IMR-90 (cell line): ENCODE measurements at regions not wholly inside any gene's neighbourhood (a gene's known extent, or its start where the extent isn't known, plus 50 kb on each side); places are given as distances from the start of the nearest gene placed in this dataset.

Experiments used
- ATAC-seq: fragments of 200-7000 bp; cut with Tn5 transposase; 2 replicates; pipeline ENCODE4 v1.9.1; 2020; ENCODE audit warnings: low read depth, mild to moderate bottlenecking, moderate library complexity
- BruUV-seq: library from RNA; stranded (reverse); fragments of 400-500 nt; replicated peaks from 2 replicates; lab custom pipeline; 2021; lab: Mats Ljungman, UMichigan
- CTCF ChIA-PET: fragments of 300-600 bp; formaldehyde crosslinking; extraction: SDS; loops from one replicate; lab custom pipeline; 2021; ENCODE audit warnings: antibody characterized with exemption; lab: Yijun Ruan, JAX
- POLR2A ChIA-PET: fragments of 300-600 bp; sonication (Branson Sonifier 250); formaldehyde crosslinking; loops from one replicate; lab custom pipeline; 2022; ENCODE audit warnings: antibody characterized with exemption; ENCODE audit not compliant: unreplicated experiment; lab: Charles Lee
- DNase-seq: peaks from one replicate; pipeline ENCODE4 v3.0.0; 2013
- H2AFZ ChIP-seq: replicated peaks from 2 replicates; pipeline ENCODE3; 2013; ENCODE audit warnings: low read length, mild to moderate bottlenecking; ENCODE audit not compliant: poor library complexity
- H2AK5ac ChIP-seq: 2 replicates; pipeline ENCODE4 v1.6.1; 2013; ENCODE audit warnings: low read depth, low read length, inconsistent platforms
- H2AK9ac ChIP-seq: replicated peaks from 2 replicates; pipeline ENCODE3; 2013; ENCODE audit warnings: mild to moderate bottlenecking, low read depth, low read length, moderate library complexity; ENCODE audit not compliant: poor library complexity
- H2BK120ac ChIP-seq: 2 replicates; pipeline ENCODE4 v1.6.1; 2013; ENCODE audit warnings: low read depth, low read length, inconsistent platforms
- H2BK15ac ChIP-seq: 3 replicates; pipeline ENCODE4 v1.6.1; 2013; ENCODE audit warnings: low read depth, low read length, inconsistent platforms
- H2BK20ac ChIP-seq: 2 replicates; pipeline ENCODE4 v1.6.1; 2013; ENCODE audit warnings: low read depth, mild to moderate bottlenecking, inconsistent platforms, low read length, moderate library complexity
- H2BK5ac ChIP-seq: 2 replicates; pipeline ENCODE4 v1.6.1; 2013; ENCODE audit warnings: mild to moderate bottlenecking, low read depth, low read length, inconsistent platforms; ENCODE audit not compliant: poor library complexity, severe bottlenecking
- H3K14ac ChIP-seq: replicated peaks from 2 replicates; pipeline ENCODE4 v1.6.1; 2013; ENCODE audit warnings: low read depth, low read length, inconsistent platforms
- H3K18ac ChIP-seq: 2 replicates; pipeline ENCODE4 v1.6.1; 2013; ENCODE audit warnings: low read depth, low read length, control low read depth
- H3K23ac ChIP-seq: 2 replicates; pipeline ENCODE4 v1.6.1; 2013; ENCODE audit warnings: low read depth, low read length, inconsistent platforms
- H3K27ac ChIP-seq: 2 replicates; pipeline ENCODE4 v1.5.1; 2013; ENCODE audit warnings: mild to moderate bottlenecking, control low read depth, low read length; ENCODE audit not compliant: insufficient read depth
- H3K27me3 ChIP-seq: 2 replicates; pipeline ENCODE4 v1.6.1; 2013; ENCODE audit warnings: low read length; ENCODE audit not compliant: control insufficient read depth, insufficient read depth
- H3K36me3 ChIP-seq: 2 replicates; pipeline ENCODE4 v1.6.1; 2013; ENCODE audit warnings: low read length, mixed read lengths; ENCODE audit not compliant: control insufficient read depth, insufficient read depth
- H3K4ac ChIP-seq: 2 replicates; pipeline ENCODE4 v1.6.1; 2013; ENCODE audit warnings: low read depth, low read length, inconsistent platforms
- H3K4me1 ChIP-seq: 2 replicates; pipeline ENCODE4 v1.6.1; 2013; ENCODE audit warnings: low read length, mixed read lengths; ENCODE audit not compliant: control insufficient read depth, insufficient read depth
- H3K4me2 ChIP-seq: 2 replicates; pipeline ENCODE4 v1.6.1; 2013; ENCODE audit warnings: low read depth, mild to moderate bottlenecking, control low read depth, low read length, moderate library complexity
- H3K4me3 ChIP-seq: 2 replicates; pipeline ENCODE4 v1.5.1; 2013; ENCODE audit warnings: low read depth, mild to moderate bottlenecking, control low read depth, low read length, moderate library complexity; ENCODE audit not compliant: insufficient read depth
- H3K56ac ChIP-seq: 2 replicates; pipeline ENCODE4 v1.6.1; 2013; ENCODE audit warnings: low read length, inconsistent platforms; ENCODE audit not compliant: insufficient read depth; ENCODE audit errors: extremely low read depth
- H3K79me1 ChIP-seq, 2 experiments: 2 replicates each; pipeline ENCODE4 v1.6.1; 2013; ENCODE audit warnings: low read length in 2 of 2, inconsistent platforms in 1 of 2, low read depth in 1 of 2
- H3K9ac ChIP-seq: 2 replicates; pipeline ENCODE4 v1.6.1; 2013; ENCODE audit warnings: low read depth, low read length, control low read depth
- H3K9me1 ChIP-seq: 2 replicates; pipeline ENCODE4 v1.6.1; 2013; ENCODE audit warnings: low read length, inconsistent platforms; ENCODE audit not compliant: insufficient read depth
- H3K9me3 ChIP-seq: 2 replicates; pipeline ENCODE4 v1.6.1; 2013; ENCODE audit warnings: low read length; ENCODE audit not compliant: control insufficient read depth, insufficient read depth
- H4K20me1 ChIP-seq: 2 replicates; pipeline ENCODE4 v1.6.1; 2013; ENCODE audit warnings: low read length, inconsistent platforms; ENCODE audit not compliant: insufficient read depth
- H4K5ac ChIP-seq: 2 replicates; pipeline ENCODE4 v1.6.1; 2013; ENCODE audit warnings: mild to moderate bottlenecking, low read depth, low read length, control low read depth
- H4K8ac ChIP-seq, 2 experiments: 2 replicates each; pipeline ENCODE4 v1.6.1; 2013; ENCODE audit warnings: low read depth in 2 of 2, low read length in 2 of 2, control low read depth in 1 of 2, inconsistent platforms in 1 of 2
- H4K91ac ChIP-seq: 2 replicates; pipeline ENCODE4 v1.6.1; 2013; ENCODE audit warnings: low read depth, low read length, inconsistent platforms; ENCODE audit not compliant: insufficient read depth
- BHLHE40 ChIP-seq: fragments of 150-350 bp; IDR thresholded peaks from 2 replicates; pipeline ENCODE4 v1.6.1; 2016; ENCODE audit warnings: mild to moderate bottlenecking, low read depth, low read length
- CEBPB ChIP-seq: IDR thresholded peaks from 2 replicates; pipeline ENCODE4 v1.6.1; 2012; ENCODE audit warnings: low read depth, low read length, improper control_type of control experiment
- CHD1 ChIP-seq: IDR thresholded peaks from 2 replicates; pipeline ENCODE4 v1.6.1; 2012; ENCODE audit warnings: low read depth, low read length, improper control_type of control experiment
- MAFK ChIP-seq: IDR thresholded peaks from 2 replicates; pipeline ENCODE4 v1.6.1; 2012; ENCODE audit warnings: low read depth, low read length, improper control_type of control experiment
- MAZ ChIP-seq: IDR thresholded peaks from 2 replicates; pipeline ENCODE4 v1.6.1; 2012; ENCODE audit warnings: low read depth, mild to moderate bottlenecking, low read length, improper control_type of control experiment, moderate library complexity, borderline replicate concordance
- MXI1 ChIP-seq: IDR thresholded peaks from 2 replicates; pipeline ENCODE4 v1.6.1; 2012; ENCODE audit warnings: low read depth, mild to moderate bottlenecking, low read length, moderate library complexity, borderline replicate concordance
- NFE2L2 ChIP-seq: fragments of 150-350 bp; IDR thresholded peaks from 2 replicates; pipeline ENCODE4 v1.6.1; 2016; ENCODE audit warnings: low read depth, mild to moderate bottlenecking, low read length
- POLR2A ChIP-seq: IDR thresholded peaks from 2 replicates; pipeline ENCODE4 v1.6.1; 2012; ENCODE audit warnings: mild to moderate bottlenecking, low read depth, low read length
- RAD21 ChIP-seq: IDR thresholded peaks from 2 replicates; pipeline ENCODE4 v1.6.1; 2012; ENCODE audit warnings: low read length, improper control_type of control experiment
- RCOR1 ChIP-seq: IDR thresholded peaks from 2 replicates; pipeline ENCODE4 v1.6.1; 2012; ENCODE audit warnings: mild to moderate bottlenecking, low read length, improper control_type of control experiment; ENCODE audit not compliant: insufficient replicate concordance
- RFX5 ChIP-seq: IDR thresholded peaks from 2 replicates; pipeline ENCODE4 v1.8.0; 2012; ENCODE audit warnings: low read depth, mild to moderate bottlenecking, low read length, moderate library complexity
- SMC3 ChIP-seq: fragments of 150-350 bp; IDR thresholded peaks from 2 replicates; pipeline ENCODE4 v1.6.1; 2016; ENCODE audit warnings: low read depth, mild to moderate bottlenecking, antibody characterized with exemption, low read length, moderate library complexity
- WGBS, 2 experiments: methylation state at CpG; one replicate each; pipeline versions ENCODE4 v1.1.5 to v1.1.7; 2013; ENCODE audit warnings: missing lambda C conversion rate in 2 of 2; ENCODE audit not compliant: insufficient read length in 1 of 2; ENCODE audit errors: extremely low coverage in 2 of 2; 5-methylcytosine and 5-hydroxymethylcytosine counted together
- dilution Hi-C: fragments of 300-500 bp; cut with HindIII; formaldehyde crosslinking; loops from one replicate; pipeline ENCODE4 v1.14.3; 2018; ENCODE audit warnings: low sequenced_read_pairs; ENCODE audit not compliant: unreplicated experiment
- in situ Hi-C: fragments of 300-500 bp; cut with MboI; formaldehyde crosslinking; loops from 3 replicates; pipeline ENCODE4 v1.14.3; 2019; ENCODE audit warnings: low sequenced_read_pairs, inconsistent platforms, mixed read lengths
- intact Hi-C: fragments of 100-400 bp; cut with micrococcal nuclease; formaldehyde crosslinking; loops from 2 replicates; pipeline ENCODE4 v1.10.0; 2022
- TF ChIP-seq, protein P1 (sequence below): fragments of 150-350 bp; IDR thresholded peaks from 2 replicates; pipeline ENCODE4 v1.6.1; 2016; ENCODE audit warnings: low read depth, mild to moderate bottlenecking, low read length, moderate library complexity, borderline replicate concordance
- TF ChIP-seq, protein P2 (sequence below): fragments of 150-350 bp; IDR thresholded peaks from 2 replicates; pipeline ENCODE4 v1.6.1; 2017; ENCODE audit warnings: mild to moderate bottlenecking, antibody characterized with exemption, low read length, low read depth

DNA sequence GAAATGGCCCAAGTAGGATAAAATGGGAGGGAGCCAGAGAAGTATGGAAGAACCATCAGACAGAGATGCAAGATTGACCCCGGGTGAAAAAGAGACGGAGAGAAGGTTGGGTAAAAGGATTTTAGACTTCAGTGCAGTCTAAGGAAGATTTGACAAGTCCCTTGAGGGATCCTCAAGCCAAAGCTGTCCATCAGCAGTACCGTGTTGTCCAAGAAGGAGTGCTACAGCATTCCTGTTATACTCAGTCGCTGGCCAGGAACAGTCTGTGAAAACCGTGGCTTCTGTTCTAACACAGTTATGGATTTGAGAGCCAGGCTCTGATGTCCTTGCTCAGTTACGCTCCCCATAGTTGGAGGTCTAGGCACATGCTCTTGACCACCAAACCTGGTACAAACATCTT is 383.9 kb upstream of the DAB2 start:
- BruUV-seq, result no TSS peak
- H3K27ac ChIP-seq, result no peak overlapping the region
- no peak overlapping the region for H4K91ac ChIP-seq
- no peak overlapping the region for H3K14ac ChIP-seq
- ChIA-PET POLR2A (no interaction called here), CTCF (interaction anchor here (1.2 kb wide), 1 partner anchor 20 kb away, joined by 3 read pairs; no protein-coding TSS in a partner anchor)
- no peaks in the 10 kb centered on the region for H4K20me1 ChIP-seq
- no peak for ATAC-seq
- no peak for DNase-seq
- H4K8ac ChIP-seq, result no peak overlapping the region
- H3K9me1 ChIP-seq, result no peaks in the 10 kb centered on the region
- H3K27me3 ChIP-seq, result no peaks in the 10 kb centered on the region
- H3K18ac ChIP-seq, result no peak overlapping the region
- in situ Hi-C loops, result no loop called here
- no peak overlapping the region for H2AFZ ChIP-seq
- H3K23ac ChIP-seq, result no peak overlapping the region
- H2AK9ac ChIP-seq, result no peak overlapping the region
- no peak overlapping the region for H2BK5ac ChIP-seq
- no peaks in the 10 kb centered on the region for H3K9me3 ChIP-seq
- H3K4me1 ChIP-seq, result no peaks in the 10 kb centered on the region
- dilution Hi-C loops, result no loop called here
- WGBS, 2 experiments, result 90% methylated on average over 3 of the region's 6 CpGs; no CpG with 5 or more reads in 1 of the 2 experiments
- no peak overlapping the region for H3K56ac ChIP-seq
- no peak overlapping the region for H2BK20ac ChIP-seq
- H3K4me3 ChIP-seq, result no peak overlapping the region
- no peaks in the 10 kb centered on the region for H3K36me3 ChIP-seq
- no peak overlapping the region; the same call in 2 of the 3 replicates for H2BK15ac ChIP-seq
- intact Hi-C loops, result loop anchor here (10.0 kb wide), 1 partner anchor 876 kb away; no protein-coding TSS in a partner anchor
- no peak overlapping the region for H2AK5ac ChIP-seq
- H3K79me1 ChIP-seq, result no peaks in the 10 kb centered on the region
- TF ChIP-seq RFX5 (no peak), NFE2L2 (no peak), SMC3 (no peak), BHLHE40 (no peak), MAZ (no peak), MXI1 (no peak), RAD21 (no peak), RCOR1 (no peak), MAFK (no peak), CHD1 (no peak), CEBPB (no peak), POLR2A (no peak)
- TF ChIP-seq, protein P1, sequence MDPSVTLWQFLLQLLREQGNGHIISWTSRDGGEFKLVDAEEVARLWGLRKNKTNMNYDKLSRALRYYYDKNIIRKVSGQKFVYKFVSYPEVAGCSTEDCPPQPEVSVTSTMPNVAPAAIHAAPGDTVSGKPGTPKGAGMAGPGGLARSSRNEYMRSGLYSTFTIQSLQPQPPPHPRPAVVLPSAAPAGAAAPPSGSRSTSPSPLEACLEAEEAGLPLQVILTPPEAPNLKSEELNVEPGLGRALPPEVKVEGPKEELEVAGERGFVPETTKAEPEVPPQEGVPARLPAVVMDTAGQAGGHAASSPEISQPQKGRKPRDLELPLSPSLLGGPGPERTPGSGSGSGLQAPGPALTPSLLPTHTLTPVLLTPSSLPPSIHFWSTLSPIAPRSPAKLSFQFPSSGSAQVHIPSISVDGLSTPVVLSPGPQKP, result no peak
- TF ChIP-seq, protein P2, sequence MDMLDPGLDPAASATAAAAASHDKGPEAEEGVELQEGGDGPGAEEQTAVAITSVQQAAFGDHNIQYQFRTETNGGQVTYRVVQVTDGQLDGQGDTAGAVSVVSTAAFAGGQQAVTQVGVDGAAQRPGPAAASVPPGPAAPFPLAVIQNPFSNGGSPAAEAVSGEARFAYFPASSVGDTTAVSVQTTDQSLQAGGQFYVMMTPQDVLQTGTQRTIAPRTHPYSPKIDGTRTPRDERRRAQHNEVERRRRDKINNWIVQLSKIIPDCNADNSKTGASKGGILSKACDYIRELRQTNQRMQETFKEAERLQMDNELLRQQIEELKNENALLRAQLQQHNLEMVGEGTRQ, result no peak
- no peak overlapping the region for H4K5ac ChIP-seq
- no peak overlapping the region for H2BK120ac ChIP-seq
- H3K4me2 ChIP-seq, result no peak overlapping the region
- no peak overlapping the region for H3K9ac ChIP-seq
- no peak overlapping the region for H3K4ac ChIP-seq
